Adrenal gland (tissue), 9 donors: ENCODE measurements at regions not wholly inside any gene's neighbourhood (a gene's known extent, or its start where the extent isn't known, plus 50 kb on each side); places are given as distances from the start of the nearest gene placed in this dataset.

Experiments used
- DNase-seq, 7 donors: peaks; one replicate each; pipeline ENCODE4 v3.0.0-alpha.2; 2019 to 2020
- H3K27ac ChIP-seq, 5 donors: fragments of 200-600 bp; sonication (generic) in 4 of 5; 1 replicate in 3 of 5; 2 replicates in 2 of 5; pipeline versions ENCODE4 v1.5.1 to v1.8.0; 2016 to 2020; ENCODE audit warnings: mild to moderate bottlenecking in 1 of 5
- H3K27me3 ChIP-seq: fragments of 200-600 bp; 2 replicates; pipeline ENCODE4 v1.8.0; 2021
- H3K36me3 ChIP-seq, 2 donors: fragments of 200-600 bp; replicated peaks in 1 of 2; 1 replicate in 1 of 2; 2 replicates in 1 of 2; pipeline versions ENCODE4 v1.5.1 to v1.8.0; 2018 to 2022
- H3K4me1 ChIP-seq, 2 donors: fragments of 200-600 bp; replicated peaks in 1 of 2; 1 replicate in 1 of 2; 2 replicates in 1 of 2; pipeline versions ENCODE4 v1.5.1 to v1.8.0; 2018 to 2021
- H3K4me3 ChIP-seq, 4 donors: fragments of 200-600 bp; sonication (generic) in 3 of 4; one replicate each; pipeline ENCODE4 v1.5.1; 2016 to 2018
- H3K9me3 ChIP-seq, 3 donors: fragments of 200-600 bp; sonication (generic) in 1 of 3; replicated peaks in 1 of 3; 1 replicate in 2 of 3; 2 replicates in 1 of 3; pipeline versions ENCODE4 v1.5.1 to v1.8.0; 2016 to 2021
- CTCF ChIP-seq, 6 experiments: fragments of 450-650 bp in 4 of 6; fragments of 200-600 bp in 2 of 6; sonication (generic) in 1 of 6; IDR thresholded peaks; 1 replicate in 5 of 6; 2 replicates in 1 of 6; pipeline versions ENCODE4 v1.5.1 to v1.8.0; 2016 to 2021; ENCODE audit warnings: antibody characterized with exemption in 6 of 6, mild to moderate bottlenecking in 2 of 6, moderate library complexity in 1 of 6
- POLR2A ChIP-seq, 2 donors: fragments of 450-650 bp; IDR thresholded peaks; one replicate each; pipeline ENCODE4 v1.6.1; 2017; ENCODE audit warnings: antibody characterized with exemption in 2 of 2, mild to moderate bottlenecking in 2 of 2, moderate library complexity in 1 of 2
- WGBS, 4 donors: extraction: QIAGEN DNeasy Blood & Tissue Kit in 2 of 4; methylation state at CpG; one replicate each; pipeline versions ENCODE4 v1.1.5 to v1.1.7; 2013 to 2017; 5-methylcytosine and 5-hydroxymethylcytosine counted together
- intact Hi-C, 2 donors: fragments of 100-400 bp; cut with DNase I; formaldehyde crosslinking; loops; one replicate each; pipeline versions ENCODE4 v1.14.1 to v1.15.0; 2022 to 2023
- donor health status: healthy with polysubstance abuse.
- donor health status: Bipolar disorder and iron deficiency.
- donor health status: DM: yes; HTN: yes; CAD: no.
- donor health status: DM: no; HTN: no; CAD: no.
- donor health status: DM: no; HTN: no; CAD: no.

GRCh38 chr4:130851107-130851506 lies 1755.2 kb downstream of the C4orf33 start:
- WGBS, 4 donors: 66 to 81% (median 75%) methylated on average over 2 of the region's 2 CpGs
- H3K27ac ChIP-seq: no peak overlapping the region
- no peaks in the 10 kb centered on the region for H3K27me3 ChIP-seq
- no peaks in the 10 kb centered on the region for H3K4me1 ChIP-seq
- no peak for DNase-seq
- intact Hi-C loops: no loop called here
- no peak overlapping the region for H3K4me3 ChIP-seq
- no peaks in the 10 kb centered on the region for H3K36me3 ChIP-seq
- TF ChIP-seq POLR2A (IDR thresholded peaks at IDR 0.05) (no peak), CTCF (IDR thresholded peaks at IDR 0.05) (no peak)
- no peaks in the 10 kb centered on the region for H3K9me3 ChIP-seq

GRCh38 chr4:130851932-130852331 lies 1756.0 kb downstream of the C4orf33 start:
- DNase-seq: no peak
- no peaks in the 10 kb centered on the region for H3K4me1 ChIP-seq
- no peak overlapping the region for H3K4me3 ChIP-seq
- H3K36me3 ChIP-seq: no peaks in the 10 kb centered on the region
- 69 to 100% (median 81%) methylated on average over 1 to 3 of the region's 3 CpGs for WGBS, 4 donors
- H3K27me3 ChIP-seq: no peaks in the 10 kb centered on the region
- H3K9me3 ChIP-seq: no peaks in the 10 kb centered on the region
- TF ChIP-seq CTCF (IDR thresholded peaks at IDR 0.05): no peak
- TF ChIP-seq POLR2A (IDR thresholded peaks at IDR 0.05): no peak
- intact Hi-C loops: no loop called here
- H3K27ac ChIP-seq: no peak overlapping the region

GRCh38 chr4:130855533-130855932 lies 1759.6 kb downstream of the C4orf33 start:
- Histone ChIP-seq H3K4me1 (no peaks in the 10 kb centered on the region), H3K9me3 (no peaks in the 10 kb centered on the region), H3K27me3 (no peaks in the 10 kb centered on the region), H3K4me3 (no peak overlapping the region), H3K27ac (no peak overlapping the region), H3K36me3 (no peaks in the 10 kb centered on the region)
- no peak for DNase-seq
- TF ChIP-seq POLR2A (IDR thresholded peaks at IDR 0.05) (no peak), CTCF (IDR thresholded peaks at IDR 0.05) (no peak)
- WGBS, 4 donors: 71 to 77% (median 75%) methylated on average over 3 of the region's 3 CpGs
- intact Hi-C loops: no loop called here

- WGBS, 4 donors: 73 to 86% (median 81%) methylated on average over 3 of the region's 3 CpGs
- intact Hi-C loops: no loop called here
- TF ChIP-seq POLR2A (IDR thresholded peaks at IDR 0.05) (no peak), CTCF (IDR thresholded peaks at IDR 0.05) (no peak)
- Histone ChIP-seq H3K36me3 (no peaks in the 10 kb centered on the region), H3K4me3 (no peak overlapping the region), H3K4me1 (no peaks in the 10 kb centered on the region), H3K27ac (no peak overlapping the region), H3K9me3 (no peaks in the 10 kb centered on the region), H3K27me3 (no peaks in the 10 kb centered on the region)
- DNase-seq: no peak
Measured at GRCh38 chr4:130859991-130860390, 1764.0 kb downstream of the C4orf33 start.
